ENCODE measurements at regions not wholly inside any gene's neighbourhood (a gene's known extent, or its start where the extent isn't known, plus 50 kb on each side); places are given as distances from the start of the nearest gene placed in this dataset.
"Not testable (repeated sequence)": the region's sequence is repeated elsewhere in the genome, so short reads cannot be mapped to it uniquely, and the experiment has no call there.

DNA sequence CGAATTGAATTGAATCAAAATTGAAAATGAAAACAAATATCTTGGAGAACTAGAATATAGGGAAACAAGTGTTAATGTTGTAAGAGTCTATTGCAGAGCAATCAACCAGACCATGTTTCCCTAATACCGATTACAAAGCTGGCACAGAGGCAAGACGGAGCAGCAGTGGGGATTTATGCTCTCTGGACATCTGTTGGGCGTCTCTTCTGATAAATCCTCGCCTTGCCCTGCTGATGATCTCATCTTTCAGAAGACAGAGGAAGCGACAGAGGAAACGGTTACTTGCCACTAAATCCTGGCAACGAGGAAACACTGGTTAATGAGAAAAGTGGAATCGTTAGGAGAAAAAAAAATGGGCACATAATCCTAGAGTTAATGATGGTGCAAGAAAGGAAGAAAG lies 112.4 kb upstream of the RRN3 start:
- TF ChIP-seq, protein P1, sequence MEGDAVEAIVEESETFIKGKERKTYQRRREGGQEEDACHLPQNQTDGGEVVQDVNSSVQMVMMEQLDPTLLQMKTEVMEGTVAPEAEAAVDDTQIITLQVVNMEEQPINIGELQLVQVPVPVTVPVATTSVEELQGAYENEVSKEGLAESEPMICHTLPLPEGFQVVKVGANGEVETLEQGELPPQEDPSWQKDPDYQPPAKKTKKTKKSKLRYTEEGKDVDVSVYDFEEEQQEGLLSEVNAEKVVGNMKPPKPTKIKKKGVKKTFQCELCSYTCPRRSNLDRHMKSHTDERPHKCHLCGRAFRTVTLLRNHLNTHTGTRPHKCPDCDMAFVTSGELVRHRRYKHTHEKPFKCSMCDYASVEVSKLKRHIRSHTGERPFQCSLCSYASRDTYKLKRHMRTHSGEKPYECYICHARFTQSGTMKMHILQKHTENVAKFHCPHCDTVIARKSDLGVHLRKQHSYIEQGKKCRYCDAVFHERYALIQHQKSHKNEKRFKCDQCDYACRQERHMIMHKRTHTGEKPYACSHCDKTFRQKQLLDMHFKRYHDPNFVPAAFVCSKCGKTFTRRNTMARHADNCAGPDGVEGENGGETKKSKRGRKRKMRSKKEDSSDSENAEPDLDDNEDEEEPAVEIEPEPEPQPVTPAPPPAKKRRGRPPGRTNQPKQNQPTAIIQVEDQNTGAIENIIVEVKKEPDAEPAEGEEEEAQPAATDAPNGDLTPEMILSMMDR (conservative IDR thresholded peaks at IDR 0.05; ENCODE audit: low read length): not testable (repeated sequence)
- TF ChIP-seq EZH2phosphoT487 (IDR thresholded peaks at IDR 0.05; ENCODE audit: borderline replicate concordance, low read depth, low read length): not testable (repeated sequence)

All from OCI-LY7 (cell line).